Right atrium auricular region (tissue), 2 donors: ENCODE measurements at regions not wholly inside any gene's neighbourhood (a gene's known extent, or its start where the extent isn't known, plus 50 kb on each side); places are given as distances from the start of the nearest gene placed in this dataset.

Source experiments
- DNase-seq: peaks from one replicate; pipeline ENCODE4 v3.0.0-alpha.2; 2019; ENCODE audit warnings: low spot score
- H3K27ac ChIP-seq, 2 donors: fragments of 200-600 bp; sonication (generic); 1 replicate in 1 of 2; 2 replicates in 1 of 2; pipeline ENCODE4 v1.5.1; 2016 to 2019
- H3K27me3 ChIP-seq, 2 donors: fragments of 200-600 bp; sonication (generic); one replicate each; pipeline versions ENCODE4 v1.5.1 to v1.6.0; 2017 to 2019
- H3K36me3 ChIP-seq: fragments of 200-600 bp; sonication (generic); one replicate; pipeline ENCODE4 v1.5.1; 2016
- H3K4me1 ChIP-seq, 2 donors: fragments of 200-600 bp; sonication (generic); one replicate each; pipeline versions ENCODE4 v1.5.1 to v1.6.0; 2017 to 2019
- H3K4me3 ChIP-seq, 2 donors: fragments of 200-600 bp; sonication (generic); 1 replicate in 1 of 2; 2 replicates in 1 of 2; pipeline ENCODE4 v1.5.1; 2017 to 2019; ENCODE audit warnings: mild to moderate bottlenecking in 1 of 2, moderate library complexity in 1 of 2
- H3K9me3 ChIP-seq, 2 donors: fragments of 200-600 bp; sonication (generic); one replicate each; pipeline ENCODE4 v1.5.1; 2019
- CTCF ChIP-seq, 2 donors: fragments of 200-600 bp; sonication (generic); IDR thresholded peaks; one replicate each; pipeline ENCODE4 v1.5.1; 2019; ENCODE audit warnings: antibody characterized with exemption in 2 of 2

GRCh38 chr10:16352146-16352545 is 84.7 kb upstream of the PTER start:
- H3K4me1 ChIP-seq, result no peaks in the 10 kb centered on the region
- H3K36me3 ChIP-seq, result no peaks in the 10 kb centered on the region
- no peak for DNase-seq
- no peaks in the 10 kb centered on the region for H3K27me3 ChIP-seq
- TF ChIP-seq CTCF (IDR thresholded peaks at IDR 0.05), result no peak
- H3K27ac ChIP-seq, result no peak overlapping the region
- no peak overlapping the region for H3K4me3 ChIP-seq
- H3K9me3 ChIP-seq, result no peaks in the 10 kb centered on the region

- no peak for DNase-seq
- H3K4me1 ChIP-seq, result no peaks in the 10 kb centered on the region
- no peak overlapping the region for H3K4me3 ChIP-seq
- no peaks in the 10 kb centered on the region for H3K9me3 ChIP-seq
- no peak overlapping the region for H3K27ac ChIP-seq
- H3K27me3 ChIP-seq, result no peaks in the 10 kb centered on the region
- TF ChIP-seq CTCF (IDR thresholded peaks at IDR 0.05), result no peak
- H3K36me3 ChIP-seq, result no peaks in the 10 kb centered on the region
Measured at GRCh38 chr10:16360001-16360400, 76.8 kb upstream of the PTER start.

GRCh38 chr10:16360425-16360824 is 76.4 kb upstream of the PTER start:
- Histone ChIP-seq H3K27ac (no peak overlapping the region), H3K27me3 (no peaks in the 10 kb centered on the region), H3K4me1 (no peaks in the 10 kb centered on the region), H3K9me3 (no peaks in the 10 kb centered on the region), H3K36me3 (no peaks in the 10 kb centered on the region), H3K4me3 (no peak overlapping the region)
- DNase-seq, result no peak
- no peak for TF ChIP-seq CTCF (IDR thresholded peaks at IDR 0.05)

- Histone ChIP-seq H3K27me3 (no peaks in the 10 kb centered on the region), H3K36me3 (no peaks in the 10 kb centered on the region), H3K4me3 (no peak overlapping the region), H3K4me1 (no peaks in the 10 kb centered on the region), H3K9me3 (no peaks in the 10 kb centered on the region), H3K27ac (no peak overlapping the region)
- no peak for DNase-seq
- no peak for TF ChIP-seq CTCF (IDR thresholded peaks at IDR 0.05)
Measured at GRCh38 chr10:16361086-16361485, 75.7 kb upstream of the PTER start.

- H3K27ac ChIP-seq, result no peak overlapping the region
- H3K4me3 ChIP-seq, result no peak overlapping the region
- no peaks in the 10 kb centered on the region for H3K4me1 ChIP-seq
- no peaks in the 10 kb centered on the region for H3K36me3 ChIP-seq
- no peaks in the 10 kb centered on the region for H3K27me3 ChIP-seq
- H3K9me3 ChIP-seq, result no peaks in the 10 kb centered on the region
- DNase-seq, result no peak
- TF ChIP-seq CTCF (IDR thresholded peaks at IDR 0.05), result no peak
Measured at GRCh38 chr10:16363741-16364140, 73.1 kb upstream of the PTER start.

GRCh38 chr10:16367621-16368292 is 69.1 kb upstream of the PTER start:
- no peak overlapping the region for H3K27ac ChIP-seq
- H3K27me3 ChIP-seq, result no peaks in the 10 kb centered on the region
- TF ChIP-seq CTCF (IDR thresholded peaks at IDR 0.05), result no peak
- DNase-seq, result no peak
- no peaks in the 10 kb centered on the region for H3K9me3 ChIP-seq
- no peaks in the 10 kb centered on the region for H3K4me1 ChIP-seq
- no peaks in the 10 kb centered on the region for H3K36me3 ChIP-seq
- H3K4me3 ChIP-seq, result no peak overlapping the region
